NCI-H69 (cell line): ENCODE measurements at regions not wholly inside any gene's neighbourhood (a gene's known extent, or its start where the extent isn't known, plus 50 kb on each side); places are given as distances from the start of the nearest gene placed in this dataset.
"Not testable (repeated sequence)": the region's sequence is repeated elsewhere in the genome, so short reads cannot be mapped to it uniquely, and the experiment has no call there.

Experiments used
- DNase-seq: peaks from one replicate; lab custom pipeline; 2025; lab: John Stamatoyannopoulos, UW

GRCh38 chr2:147416099-147416498 lies 428.7 kb upstream of the ACVR2A start:
- DNase-seq, result no peak

GRCh38 chr2:147414656-147415055 lies 430.2 kb upstream of the ACVR2A start:
- DNase-seq, result not testable (repeated sequence)

GRCh38 chr2:147408357-147408756 lies 436.5 kb upstream of the ACVR2A start:
- no peak for DNase-seq

GRCh38 chr2:147405651-147406050 lies 439.2 kb upstream of the ACVR2A start:
- no peak for DNase-seq

- no peak for DNase-seq
Observed at GRCh38 chr2:147398996-147399395, 445.8 kb upstream of the ACVR2A start.

- no peak for DNase-seq
Observed at GRCh38 chr2:147398301-147398700, 446.5 kb upstream of the ACVR2A start.

GRCh38 chr2:147396890-147397289 lies 447.9 kb upstream of the ACVR2A start:
- DNase-seq, result no peak

- DNase-seq, result no peak
Observed at GRCh38 chr2:147394179-147394790, 450.5 kb upstream of the ACVR2A start.

- DNase-seq, result no peak
Observed at GRCh38 chr2:147392180-147392579, 452.6 kb upstream of the ACVR2A start.

GRCh38 chr2:147390475-147390874 lies 454.4 kb upstream of the ACVR2A start:
- DNase-seq, result peak; percentile 37

GRCh38 chr2:147389218-147389617 lies 455.6 kb upstream of the ACVR2A start:
- DNase-seq, result no peak

- DNase-seq, result no peak
Observed at GRCh38 chr2:147388217-147388616, 456.6 kb upstream of the ACVR2A start.

GRCh38 chr2:147386284-147386683 lies 458.5 kb upstream of the ACVR2A start:
- DNase-seq, result no peak

- DNase-seq, result no peak
Observed at GRCh38 chr2:147385600-147385999, 459.2 kb upstream of the ACVR2A start.

- DNase-seq, result no peak
Observed at GRCh38 chr2:147384659-147385058, 460.2 kb upstream of the ACVR2A start.

- peak; percentile 93 for DNase-seq
Observed at GRCh38 chr2:147382322-147382948, 462.4 kb upstream of the ACVR2A start.

- no peak for DNase-seq
Observed at GRCh38 chr2:147378403-147378802, 466.4 kb upstream of the ACVR2A start.

- no peak for DNase-seq
Observed at GRCh38 chr2:147375073-147375472, 469.8 kb upstream of the ACVR2A start.

- peak; percentile 41 for DNase-seq
Observed at GRCh38 chr2:147374423-147374811, 470.4 kb upstream of the ACVR2A start.

- no peak for DNase-seq
Observed at GRCh38 chr2:147373800-147374422, 470.9 kb upstream of the ACVR2A start.

- no peak for DNase-seq
Observed at GRCh38 chr2:147368306-147368705, 476.5 kb upstream of the ACVR2A start.

- no peak for DNase-seq
Observed at GRCh38 chr2:147366279-147366678, 478.6 kb upstream of the ACVR2A start.

- DNase-seq, result no peak
Observed at GRCh38 chr2:147365622-147366021, 479.2 kb upstream of the ACVR2A start.

- peak; percentile 8 for DNase-seq
Observed at GRCh38 chr2:147364597-147364996, 480.2 kb upstream of the ACVR2A start.
